ENCODE measurements at regions not wholly inside any gene's neighbourhood (a gene's known extent, or its start where the extent isn't known, plus 50 kb on each side); places are given as distances from the start of the nearest gene placed in this dataset.

- TF ChIP-seq CTCF (IDR thresholded peaks at IDR 0.05) (no peak), POLR2AphosphoS5 (IDR thresholded peaks at IDR 0.05) (no peak)
Observed at GRCh38 chr5:148716716-148717115, 62.4 kb upstream of the HTR4 start.

Measured in breast epithelium (tissue), 3 donors.